GM19468 (cell line): ENCODE measurements at regions not wholly inside any gene's neighbourhood (a gene's known extent, or its start where the extent isn't known, plus 50 kb on each side); places are given as distances from the start of the nearest gene placed in this dataset.

ENCODE experiments used
- ATAC-seq: cut with Tn5 transposase; IDR thresholded peaks from one replicate; pipeline ENCODE4 v1.9.1; 2021; ENCODE audit warnings: mild to moderate bottlenecking, moderate library complexity, moderate number of reproducible peaks; ENCODE audit not compliant: unreplicated experiment; ENCODE audit errors: extremely low read depth

GRCh38 chr2:67210430-67210829, 186.7 kb upstream of the ETAA1 start:
- no peak for ATAC-seq

GRCh38 chr2:67212203-67212602, 184.9 kb upstream of the ETAA1 start:
- ATAC-seq: no peak

GRCh38 chr2:67213270-67213670, 183.9 kb upstream of the ETAA1 start:
- no peak for ATAC-seq

GRCh38 chr2:67213677-67214402, 183.3 kb upstream of the ETAA1 start:
- ATAC-seq: no peak

DNA sequence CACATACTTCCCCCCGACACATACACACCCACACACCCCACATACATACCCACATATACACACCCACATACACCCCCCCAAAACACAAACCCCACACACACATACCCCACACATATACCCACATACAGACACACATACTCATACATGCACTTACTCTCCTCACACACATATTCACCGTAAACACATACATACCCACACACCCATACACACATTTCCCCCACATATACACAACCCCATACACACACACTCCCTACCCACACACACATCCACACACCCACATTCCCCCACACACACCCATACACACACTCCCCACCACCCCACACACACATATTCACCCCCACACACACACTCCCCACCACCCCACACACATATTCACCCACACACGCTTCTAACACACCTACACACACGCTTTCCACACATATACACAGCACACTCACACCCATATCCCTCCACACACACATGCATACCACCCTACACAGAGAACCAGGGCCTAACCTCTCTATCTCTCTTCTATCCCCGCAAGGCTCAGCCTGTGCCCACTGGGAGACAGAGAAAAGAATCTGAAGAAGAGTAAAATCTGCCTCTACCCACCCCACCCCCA, 182.4 kb upstream of the ETAA1 start:
- ATAC-seq: no peak

- no peak for ATAC-seq
These were observed 181.7 kb upstream of the ETAA1 start for GRCh38 chr2:67215214-67216055.

DNA sequence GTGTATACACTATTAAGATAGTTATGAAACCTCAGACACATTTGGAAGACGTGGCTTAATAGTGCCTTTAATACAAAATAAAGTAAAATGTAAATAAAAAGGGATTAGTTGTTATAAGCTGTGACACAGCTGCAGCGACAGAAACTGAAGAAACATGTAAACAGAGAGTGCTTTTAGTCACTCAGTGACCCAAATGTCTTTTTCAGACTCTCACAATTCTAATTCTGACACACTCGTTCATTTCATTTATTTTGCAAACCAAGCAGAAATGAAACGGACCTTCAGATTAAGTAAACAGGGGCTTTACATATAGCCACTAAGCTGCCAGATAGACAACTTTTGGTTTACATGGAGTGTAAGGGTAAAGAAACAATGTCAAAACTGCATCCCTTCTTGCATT, 181.0 kb upstream of the ETAA1 start:
- no peak for ATAC-seq

DNA sequence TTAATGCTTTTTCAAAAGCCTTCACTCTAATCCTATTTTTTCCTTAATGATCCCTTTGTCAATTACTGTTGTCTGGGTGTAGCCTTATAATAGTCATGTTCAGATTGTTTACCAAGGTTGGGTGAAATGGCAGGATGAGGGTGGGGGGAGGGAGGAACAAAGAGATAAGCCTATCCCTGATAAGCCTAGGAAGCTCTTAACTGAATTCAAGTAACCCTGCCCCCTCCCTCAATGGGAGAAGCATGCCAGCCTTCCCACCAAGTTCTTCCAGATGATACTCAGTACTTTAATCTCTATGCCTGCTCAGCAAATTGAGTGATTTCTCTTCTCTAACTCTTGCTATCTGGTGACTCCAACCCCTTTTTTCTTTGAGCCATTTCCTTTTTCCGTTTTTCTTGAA, 180.3 kb upstream of the ETAA1 start:
- ATAC-seq: no peak

- ATAC-seq: no peak
These were observed 179.7 kb upstream of the ETAA1 start for GRCh38 chr2:67217398-67217797.

GRCh38 chr2:67218056-67218455, 179.1 kb upstream of the ETAA1 start:
- ATAC-seq: no peak

DNA sequence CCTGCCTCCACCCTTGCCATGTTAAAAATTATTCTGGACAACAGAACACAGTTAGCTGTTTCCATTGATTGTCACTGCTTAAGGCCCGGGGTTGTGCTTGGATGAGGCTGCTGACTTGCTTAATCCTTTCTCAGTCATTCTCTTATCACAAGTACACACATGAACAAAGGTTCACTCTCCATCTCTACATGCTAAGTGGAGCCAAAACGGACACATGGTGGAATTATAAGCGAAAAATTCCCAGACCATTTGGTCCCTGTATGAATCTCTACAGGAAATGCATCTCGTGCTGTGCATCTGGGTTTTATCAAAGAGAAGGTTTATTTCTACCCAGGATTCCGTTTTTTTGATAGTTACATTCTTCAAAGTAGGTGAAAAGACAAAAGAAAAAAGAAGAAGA, 177.5 kb upstream of the ETAA1 start:
- ATAC-seq: no peak

GRCh38 chr2:67221266-67221665, 175.9 kb upstream of the ETAA1 start:
- ATAC-seq: no peak

DNA sequence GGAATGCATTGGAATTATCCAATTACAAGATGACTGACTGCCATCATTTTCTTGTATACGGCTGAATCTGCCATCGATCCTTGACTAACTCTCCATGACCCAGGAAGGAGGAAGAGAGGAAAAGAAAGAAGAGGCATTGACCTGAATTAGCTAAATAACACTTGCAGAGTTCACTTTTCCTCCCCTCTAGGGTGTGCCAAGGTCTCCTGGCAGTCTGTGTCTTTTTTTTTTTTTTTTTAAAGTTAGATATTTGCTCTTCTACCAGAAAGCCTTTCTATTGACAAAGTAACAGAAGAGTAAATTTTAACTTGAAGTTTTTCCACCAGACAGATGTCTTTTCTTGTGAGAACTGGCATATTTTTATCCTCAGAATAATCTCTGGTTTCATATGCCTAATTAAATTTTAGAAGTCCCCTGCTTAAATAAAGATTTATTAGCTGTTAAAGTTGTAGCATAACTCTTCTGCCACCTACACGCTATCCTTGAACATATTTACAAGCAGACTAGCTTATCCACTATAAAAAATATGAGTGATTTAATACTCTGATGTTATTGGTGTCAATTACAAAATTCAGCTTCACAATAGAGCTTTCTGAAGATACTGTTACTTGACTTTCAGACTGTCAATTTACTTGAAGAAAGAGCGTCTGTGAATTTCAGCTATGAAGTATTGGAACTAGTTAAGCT, 171.7 kb upstream of the ETAA1 start:
- ATAC-seq: no peak

DNA sequence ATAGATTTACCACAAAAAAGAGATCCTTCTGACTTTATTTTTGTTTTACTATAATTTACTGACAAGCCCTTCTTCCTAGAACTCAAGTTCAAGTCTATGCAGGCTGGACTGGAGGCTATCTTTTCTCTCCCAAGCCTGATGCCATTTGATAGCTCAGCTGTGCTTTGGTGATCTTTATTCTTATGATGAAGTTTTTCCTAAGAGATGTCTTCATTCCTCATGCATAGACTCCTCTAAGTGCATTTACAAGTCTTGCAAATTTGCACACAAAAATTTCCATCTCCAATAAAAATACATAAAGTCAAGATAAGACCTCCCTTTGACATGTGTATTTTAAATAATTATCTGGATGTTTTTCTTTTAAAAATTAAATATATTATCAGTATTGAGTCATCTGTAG, 167.4 kb upstream of the ETAA1 start:
- ATAC-seq: no peak

- ATAC-seq: no peak
These were observed 164.2 kb upstream of the ETAA1 start for GRCh38 chr2:67232936-67233335.

DNA sequence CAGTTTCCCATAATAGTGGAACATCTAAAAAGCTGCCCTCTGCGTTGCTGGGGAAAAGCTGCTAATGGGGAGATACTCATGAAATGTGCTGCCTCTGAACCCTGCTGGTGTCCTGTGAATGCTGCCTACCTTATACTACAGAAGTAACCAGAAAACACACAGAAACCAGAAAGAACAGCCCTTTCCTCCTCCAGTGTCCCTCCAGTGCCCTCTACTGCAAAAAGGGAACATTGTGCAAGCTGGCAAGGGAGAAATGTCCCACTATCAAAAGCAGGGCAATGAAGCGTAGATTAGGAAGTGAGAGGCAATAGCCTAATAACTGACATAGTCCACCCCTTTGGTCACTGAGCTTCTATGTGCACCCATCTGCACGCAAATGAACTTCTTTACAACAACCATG, 162.7 kb upstream of the ETAA1 start:
- no peak for ATAC-seq

DNA sequence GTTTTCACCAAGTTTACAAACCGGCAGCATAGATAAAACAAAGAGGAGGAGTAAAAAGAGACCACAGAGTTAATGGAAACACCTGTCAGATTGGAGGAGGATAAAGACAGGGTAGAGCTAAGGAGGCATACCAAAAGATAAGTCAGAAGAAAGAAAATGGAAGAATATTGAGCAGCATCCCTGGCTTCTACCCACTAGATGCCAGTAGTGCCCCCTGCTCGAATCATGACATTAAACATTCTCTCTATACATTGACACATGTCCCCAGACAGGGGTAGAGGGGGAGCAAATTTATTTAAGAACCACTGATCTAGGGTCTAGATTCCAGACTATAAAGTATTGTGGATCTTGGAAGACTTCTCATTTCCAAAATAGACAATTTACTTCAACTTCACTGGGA, 159.8 kb upstream of the ETAA1 start:
- ATAC-seq: no peak

DNA sequence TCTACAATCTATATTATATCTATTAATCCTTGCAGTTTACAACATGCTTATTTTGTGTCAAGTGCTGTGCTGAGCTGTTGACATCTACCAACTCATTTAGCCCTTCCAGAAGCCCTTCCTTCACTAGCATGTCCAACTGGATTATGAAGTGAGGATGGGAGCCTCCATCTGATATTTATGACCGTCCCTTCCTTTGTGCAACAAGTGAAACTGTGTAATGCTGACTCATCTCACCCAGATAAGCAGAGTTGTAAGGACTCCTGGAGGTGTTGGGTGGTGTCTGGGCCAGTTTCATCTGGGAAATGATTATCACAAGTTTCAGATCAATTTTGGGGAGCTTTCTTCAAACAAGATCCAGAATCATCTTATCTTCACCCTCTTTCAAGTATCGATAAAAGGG, 156.6 kb upstream of the ETAA1 start:
- no peak for ATAC-seq

- no peak for ATAC-seq
These were observed 155.7 kb upstream of the ETAA1 start for GRCh38 chr2:67241453-67241852.

GRCh38 chr2:67242456-67242855, 154.7 kb upstream of the ETAA1 start:
- ATAC-seq: no peak

DNA sequence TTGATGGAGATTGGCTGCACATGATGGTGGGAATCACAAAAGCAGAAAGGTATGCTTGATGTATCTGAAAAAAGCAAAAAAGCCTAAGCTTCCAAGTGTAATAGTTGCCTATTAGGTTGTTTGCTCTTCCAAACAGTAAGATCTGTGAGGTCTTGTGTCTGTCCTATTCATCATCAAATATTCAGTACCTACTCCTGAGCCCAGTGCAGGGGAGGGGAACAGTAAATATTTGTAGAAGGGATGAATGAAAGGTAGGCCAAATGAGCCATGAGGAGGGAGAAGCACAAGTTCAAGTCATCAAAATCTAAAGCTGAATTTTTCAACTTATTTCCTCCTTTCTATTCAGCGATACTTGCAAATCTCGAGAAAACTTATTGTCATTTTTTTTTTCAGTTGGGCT, 153.2 kb upstream of the ETAA1 start:
- no peak for ATAC-seq
